ENCODE measurements at regions not wholly inside any gene's neighbourhood (a gene's known extent, or its start where the extent isn't known, plus 50 kb on each side); places are given as distances from the start of the nearest gene placed in this dataset.
A peak's percentile ranks its signal among the peaks of the same experiment; 100 is the strongest.

DNA sequence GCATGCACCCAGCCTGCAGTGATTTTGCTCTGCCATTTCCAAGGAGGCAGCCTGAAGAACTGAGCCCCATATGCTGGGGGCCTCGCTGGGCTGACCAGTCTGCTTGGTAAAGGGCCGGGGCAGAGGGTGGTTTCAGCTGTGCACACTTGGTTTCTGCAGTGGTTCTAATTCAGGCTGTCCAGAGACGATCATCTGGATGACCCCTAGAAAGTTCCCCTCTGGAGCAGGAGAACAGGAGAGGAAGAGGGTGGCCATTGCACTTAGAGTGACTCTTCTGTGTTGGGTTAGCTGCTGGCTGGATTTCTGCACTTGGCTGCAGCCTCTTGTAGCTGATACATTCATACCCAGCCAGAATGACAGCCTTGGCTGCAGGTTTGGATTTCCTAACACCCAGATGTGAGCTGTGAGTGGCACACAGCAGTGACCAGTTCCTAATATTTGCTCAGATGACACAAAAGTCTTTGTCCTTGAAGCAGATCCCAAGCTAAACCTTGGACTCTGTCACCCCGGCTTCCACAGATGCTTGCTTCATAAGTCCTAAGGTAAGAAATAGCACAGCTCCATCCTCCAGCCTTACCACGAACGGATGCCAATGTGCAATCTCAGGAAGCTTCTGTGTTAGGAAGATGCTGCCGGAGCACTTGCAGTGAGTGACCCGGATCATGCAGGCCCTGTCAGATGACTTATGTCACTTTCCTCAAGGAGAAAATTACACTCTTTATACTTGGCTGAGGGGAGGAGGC lies 105.6 kb downstream of the HNRNPLL start (continued):
- TF ChIP-seq, protein P1, sequence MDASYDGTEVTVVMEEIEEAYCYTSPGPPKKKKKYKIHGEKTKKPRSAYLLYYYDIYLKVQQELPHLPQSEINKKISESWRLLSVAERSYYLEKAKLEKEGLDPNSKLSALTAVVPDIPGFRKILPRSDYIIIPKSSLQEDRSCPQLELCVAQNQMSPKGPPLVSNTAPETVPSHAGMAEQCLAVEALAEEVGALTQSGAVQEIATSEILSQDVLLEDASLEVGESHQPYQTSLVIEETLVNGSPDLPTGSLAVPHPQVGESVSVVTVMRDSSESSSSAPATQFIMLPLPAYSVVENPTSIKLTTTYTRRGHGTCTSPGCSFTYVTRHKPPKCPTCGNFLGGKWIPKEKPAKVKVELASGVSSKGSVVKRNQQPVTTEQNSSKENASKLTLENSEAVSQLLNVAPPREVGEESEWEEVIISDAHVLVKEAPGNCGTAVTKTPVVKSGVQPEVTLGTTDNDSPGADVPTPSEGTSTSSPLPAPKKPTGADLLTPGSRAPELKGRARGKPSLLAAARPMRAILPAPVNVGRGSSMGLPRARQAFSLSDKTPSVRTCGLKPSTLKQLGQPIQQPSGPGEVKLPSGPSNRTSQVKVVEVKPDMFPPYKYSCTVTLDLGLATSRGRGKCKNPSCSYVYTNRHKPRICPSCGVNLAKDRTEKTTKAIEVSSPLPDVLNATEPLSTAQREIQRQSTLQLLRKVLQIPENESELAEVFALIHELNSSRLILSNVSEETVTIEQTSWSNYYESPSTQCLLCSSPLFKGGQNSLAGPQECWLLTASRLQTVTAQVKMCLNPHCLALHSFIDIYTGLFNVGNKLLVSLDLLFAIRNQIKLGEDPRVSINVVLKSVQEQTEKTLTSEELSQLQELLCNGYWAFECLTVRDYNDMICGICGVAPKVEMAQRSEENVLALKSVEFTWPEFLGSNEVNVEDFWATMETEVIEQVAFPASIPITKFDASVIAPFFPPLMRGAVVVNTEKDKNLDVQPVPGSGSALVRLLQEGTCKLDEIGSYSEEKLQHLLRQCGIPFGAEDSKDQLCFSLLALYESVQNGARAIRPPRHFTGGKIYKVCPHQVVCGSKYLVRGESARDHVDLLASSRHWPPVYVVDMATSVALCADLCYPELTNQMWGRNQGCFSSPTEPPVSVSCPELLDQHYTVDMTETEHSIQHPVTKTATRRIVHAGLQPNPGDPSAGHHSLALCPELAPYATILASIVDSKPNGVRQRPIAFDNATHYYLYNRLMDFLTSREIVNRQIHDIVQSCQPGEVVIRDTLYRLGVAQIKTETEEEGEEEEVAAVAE (CRISPR knock-in tag; IDR thresholded peaks at IDR 0.05; ENCODE audit: borderline replicate concordance), result no peak; the same call in 1 of the 2 replicates
- TF ChIP-seq, protein P2, sequence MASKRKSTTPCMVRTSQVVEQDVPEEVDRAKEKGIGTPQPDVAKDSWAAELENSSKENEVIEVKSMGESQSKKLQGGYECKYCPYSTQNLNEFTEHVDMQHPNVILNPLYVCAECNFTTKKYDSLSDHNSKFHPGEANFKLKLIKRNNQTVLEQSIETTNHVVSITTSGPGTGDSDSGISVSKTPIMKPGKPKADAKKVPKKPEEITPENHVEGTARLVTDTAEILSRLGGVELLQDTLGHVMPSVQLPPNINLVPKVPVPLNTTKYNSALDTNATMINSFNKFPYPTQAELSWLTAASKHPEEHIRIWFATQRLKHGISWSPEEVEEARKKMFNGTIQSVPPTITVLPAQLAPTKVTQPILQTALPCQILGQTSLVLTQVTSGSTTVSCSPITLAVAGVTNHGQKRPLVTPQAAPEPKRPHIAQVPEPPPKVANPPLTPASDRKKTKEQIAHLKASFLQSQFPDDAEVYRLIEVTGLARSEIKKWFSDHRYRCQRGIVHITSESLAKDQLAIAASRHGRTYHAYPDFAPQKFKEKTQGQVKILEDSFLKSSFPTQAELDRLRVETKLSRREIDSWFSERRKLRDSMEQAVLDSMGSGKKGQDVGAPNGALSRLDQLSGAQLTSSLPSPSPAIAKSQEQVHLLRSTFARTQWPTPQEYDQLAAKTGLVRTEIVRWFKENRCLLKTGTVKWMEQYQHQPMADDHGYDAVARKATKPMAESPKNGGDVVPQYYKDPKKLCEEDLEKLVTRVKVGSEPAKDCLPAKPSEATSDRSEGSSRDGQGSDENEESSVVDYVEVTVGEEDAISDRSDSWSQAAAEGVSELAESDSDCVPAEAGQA (IDR thresholded peaks at IDR 0.05; ENCODE audit: low read depth), result no peak
- TF ChIP-seq, protein P2 (CRISPR knock-in tag; IDR thresholded peaks at IDR 0.05; ENCODE audit: borderline replicate concordance), result no peak
- no peak for TF ChIP-seq ZNF550 (CRISPR knock-in tag; IDR thresholded peaks at IDR 0.05; ENCODE audit: borderline replicate concordance)
- TF ChIP-seq, protein P3, sequence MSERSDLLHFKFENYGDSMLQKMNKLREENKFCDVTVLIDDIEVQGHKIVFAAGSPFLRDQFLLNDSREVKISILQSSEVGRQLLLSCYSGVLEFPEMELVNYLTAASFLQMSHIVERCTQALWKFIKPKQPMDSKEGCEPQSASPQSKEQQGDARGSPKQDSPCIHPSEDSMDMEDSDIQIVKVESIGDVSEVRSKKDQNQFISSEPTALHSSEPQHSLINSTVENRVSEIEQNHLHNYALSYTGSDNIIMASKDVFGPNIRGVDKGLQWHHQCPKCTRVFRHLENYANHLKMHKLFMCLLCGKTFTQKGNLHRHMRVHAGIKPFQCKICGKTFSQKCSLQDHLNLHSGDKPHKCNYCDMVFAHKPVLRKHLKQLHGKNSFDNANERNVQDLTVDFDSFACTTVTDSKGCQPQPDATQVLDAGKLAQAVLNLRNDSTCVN (CRISPR knock-in tag; IDR thresholded peaks at IDR 0.05; ENCODE audit: borderline replicate concordance), result no peak; the same call in 1 of the 2 replicates
- no peak for TF ChIP-seq ZNF251 (CRISPR knock-in tag; IDR thresholded peaks at IDR 0.05)
- TF ChIP-seq, protein P4, sequence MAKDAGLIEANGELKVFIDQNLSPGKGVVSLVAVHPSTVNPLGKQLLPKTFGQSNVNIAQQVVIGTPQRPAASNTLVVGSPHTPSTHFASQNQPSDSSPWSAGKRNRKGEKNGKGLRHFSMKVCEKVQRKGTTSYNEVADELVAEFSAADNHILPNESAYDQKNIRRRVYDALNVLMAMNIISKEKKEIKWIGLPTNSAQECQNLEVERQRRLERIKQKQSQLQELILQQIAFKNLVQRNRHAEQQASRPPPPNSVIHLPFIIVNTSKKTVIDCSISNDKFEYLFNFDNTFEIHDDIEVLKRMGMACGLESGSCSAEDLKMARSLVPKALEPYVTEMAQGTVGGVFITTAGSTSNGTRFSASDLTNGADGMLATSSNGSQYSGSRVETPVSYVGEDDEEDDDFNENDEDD (CRISPR knock-in tag; IDR thresholded peaks at IDR 0.05; ENCODE audit: borderline replicate concordance), result no peak; the same call in 1 of the 2 replicates
- 0 out of 4 replicates have a peak, but pooled peaks of 1 of the 2 experiments have one; percentile 18 for TF ChIP-seq NR2F1 (CRISPR knock-in tag; IDR thresholded peaks at IDR 0.05)
- no peak for TF ChIP-seq DNMT3B (CRISPR knock-in tag; conservative IDR thresholded peaks at IDR 0.05)
- TF ChIP-seq, protein P5, sequence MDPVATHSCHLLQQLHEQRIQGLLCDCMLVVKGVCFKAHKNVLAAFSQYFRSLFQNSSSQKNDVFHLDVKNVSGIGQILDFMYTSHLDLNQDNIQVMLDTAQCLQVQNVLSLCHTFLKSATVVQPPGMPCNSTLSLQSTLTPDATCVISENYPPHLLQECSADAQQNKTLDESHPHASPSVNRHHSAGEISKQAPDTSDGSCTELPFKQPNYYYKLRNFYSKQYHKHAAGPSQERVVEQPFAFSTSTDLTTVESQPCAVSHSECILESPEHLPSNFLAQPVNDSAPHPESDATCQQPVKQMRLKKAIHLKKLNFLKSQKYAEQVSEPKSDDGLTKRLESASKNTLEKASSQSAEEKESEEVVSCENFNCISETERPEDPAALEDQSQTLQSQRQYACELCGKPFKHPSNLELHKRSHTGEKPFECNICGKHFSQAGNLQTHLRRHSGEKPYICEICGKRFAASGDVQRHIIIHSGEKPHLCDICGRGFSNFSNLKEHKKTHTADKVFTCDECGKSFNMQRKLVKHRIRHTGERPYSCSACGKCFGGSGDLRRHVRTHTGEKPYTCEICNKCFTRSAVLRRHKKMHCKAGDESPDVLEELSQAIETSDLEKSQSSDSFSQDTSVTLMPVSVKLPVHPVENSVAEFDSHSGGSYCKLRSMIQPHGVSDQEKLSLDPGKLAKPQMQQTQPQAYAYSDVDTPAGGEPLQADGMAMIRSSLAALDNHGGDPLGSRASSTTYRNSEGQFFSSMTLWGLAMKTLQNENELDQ (CRISPR knock-in tag; IDR thresholded peaks at IDR 0.05; ENCODE audit: borderline replicate concordance), result no peak
- TF ChIP-seq ZNF543 (CRISPR knock-in tag; IDR thresholded peaks at IDR 0.05), result peak; percentile 100
- TF ChIP-seq ZNF781 (CRISPR knock-in tag; IDR thresholded peaks at IDR 0.05; ENCODE audit: borderline replicate concordance, not compliant biosample characterization), result no peak
